Osteocyte (in vitro differentiated cells): ENCODE measurements at regions not wholly inside any gene's neighbourhood (a gene's known extent, or its start where the extent isn't known, plus 50 kb on each side); places are given as distances from the start of the nearest gene placed in this dataset.
A peak's percentile ranks its signal among the peaks of the same experiment; 100 is the strongest.

ENCODE experiments used
- DNase-seq: peaks from one replicate; pipeline ENCODE4 v3.0.0; 2021; ENCODE audit warnings: mixed read lengths; ENCODE audit not compliant: unreplicated experiment; ENCODE audit errors: extremely low spot score
- H3K27ac Mint-ChIP-seq: one replicate; pipeline ENCODE4 v1.8.0; 2021; ENCODE audit warnings: mild to moderate bottlenecking, mixed read lengths; ENCODE audit not compliant: unreplicated experiment
- H3K27me3 Mint-ChIP-seq: one replicate; pipeline ENCODE4 v1.8.0; 2021; ENCODE audit warnings: mixed read lengths; ENCODE audit not compliant: unreplicated experiment
- H3K36me3 Mint-ChIP-seq: one replicate; pipeline ENCODE4 v1.8.0; 2021; ENCODE audit warnings: mixed read lengths; ENCODE audit not compliant: unreplicated experiment
- H3K4me1 Mint-ChIP-seq: one replicate; pipeline ENCODE4 v1.8.0; 2021; ENCODE audit warnings: mixed read lengths; ENCODE audit not compliant: unreplicated experiment
- H3K4me3 Mint-ChIP-seq: one replicate; pipeline ENCODE4 v1.8.0; 2021; ENCODE audit warnings: mild to moderate bottlenecking, moderate library complexity, mixed read lengths; ENCODE audit not compliant: unreplicated experiment
- H3K9me3 Mint-ChIP-seq: one replicate; pipeline ENCODE4 v1.8.0; 2021; ENCODE audit warnings: mixed read lengths; ENCODE audit not compliant: unreplicated experiment
- TF ChIP-seq, protein P1 (sequence below): fragments of 200-600 bp; sonication (generic); IDR thresholded peaks from 2 replicates; pipeline ENCODE4 v1.5.0; 2021; ENCODE audit warnings: antibody characterized with exemption, mild to moderate bottlenecking, moderate library complexity

- TF ChIP-seq, protein P1, sequence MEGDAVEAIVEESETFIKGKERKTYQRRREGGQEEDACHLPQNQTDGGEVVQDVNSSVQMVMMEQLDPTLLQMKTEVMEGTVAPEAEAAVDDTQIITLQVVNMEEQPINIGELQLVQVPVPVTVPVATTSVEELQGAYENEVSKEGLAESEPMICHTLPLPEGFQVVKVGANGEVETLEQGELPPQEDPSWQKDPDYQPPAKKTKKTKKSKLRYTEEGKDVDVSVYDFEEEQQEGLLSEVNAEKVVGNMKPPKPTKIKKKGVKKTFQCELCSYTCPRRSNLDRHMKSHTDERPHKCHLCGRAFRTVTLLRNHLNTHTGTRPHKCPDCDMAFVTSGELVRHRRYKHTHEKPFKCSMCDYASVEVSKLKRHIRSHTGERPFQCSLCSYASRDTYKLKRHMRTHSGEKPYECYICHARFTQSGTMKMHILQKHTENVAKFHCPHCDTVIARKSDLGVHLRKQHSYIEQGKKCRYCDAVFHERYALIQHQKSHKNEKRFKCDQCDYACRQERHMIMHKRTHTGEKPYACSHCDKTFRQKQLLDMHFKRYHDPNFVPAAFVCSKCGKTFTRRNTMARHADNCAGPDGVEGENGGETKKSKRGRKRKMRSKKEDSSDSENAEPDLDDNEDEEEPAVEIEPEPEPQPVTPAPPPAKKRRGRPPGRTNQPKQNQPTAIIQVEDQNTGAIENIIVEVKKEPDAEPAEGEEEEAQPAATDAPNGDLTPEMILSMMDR, result no peak
- Mint-ChIP-seq H3K36me3 (no peaks in the 10 kb centered on the region), H3K4me3 (no peak overlapping the region), H3K27ac (no peak overlapping the region), H3K9me3 (no peaks in the 10 kb centered on the region), H3K4me1 (no peaks in the 10 kb centered on the region), H3K27me3 (peaks cover 36% of the 10 kb centered on the region)
- DNase-seq, result no peak
These were observed 1258.1 kb upstream of the CDH6 start for GRCh38 chr5:29935371-29935770.

GRCh38 chr5:29930316-29930715 lies 1263.2 kb upstream of the CDH6 start:
- Mint-ChIP-seq H3K27me3 (peaks cover 31% of the 10 kb centered on the region), H3K9me3 (no peaks in the 10 kb centered on the region), H3K4me1 (no peaks in the 10 kb centered on the region), H3K4me3 (no peak overlapping the region), H3K36me3 (no peaks in the 10 kb centered on the region), H3K27ac (no peak overlapping the region)
- DNase-seq, result no peak
- TF ChIP-seq, protein P1, result peak; percentile 15

GRCh38 chr5:29924107-29924506 lies 1269.4 kb upstream of the CDH6 start:
- Mint-ChIP-seq H3K27me3 (peaks cover 18% of the 10 kb centered on the region), H3K9me3 (no peaks in the 10 kb centered on the region), H3K27ac (no peak overlapping the region), H3K4me3 (no peak overlapping the region), H3K36me3 (no peaks in the 10 kb centered on the region), H3K4me1 (no peaks in the 10 kb centered on the region)
- TF ChIP-seq, protein P1, result no peak
- DNase-seq, result no peak

DNA sequence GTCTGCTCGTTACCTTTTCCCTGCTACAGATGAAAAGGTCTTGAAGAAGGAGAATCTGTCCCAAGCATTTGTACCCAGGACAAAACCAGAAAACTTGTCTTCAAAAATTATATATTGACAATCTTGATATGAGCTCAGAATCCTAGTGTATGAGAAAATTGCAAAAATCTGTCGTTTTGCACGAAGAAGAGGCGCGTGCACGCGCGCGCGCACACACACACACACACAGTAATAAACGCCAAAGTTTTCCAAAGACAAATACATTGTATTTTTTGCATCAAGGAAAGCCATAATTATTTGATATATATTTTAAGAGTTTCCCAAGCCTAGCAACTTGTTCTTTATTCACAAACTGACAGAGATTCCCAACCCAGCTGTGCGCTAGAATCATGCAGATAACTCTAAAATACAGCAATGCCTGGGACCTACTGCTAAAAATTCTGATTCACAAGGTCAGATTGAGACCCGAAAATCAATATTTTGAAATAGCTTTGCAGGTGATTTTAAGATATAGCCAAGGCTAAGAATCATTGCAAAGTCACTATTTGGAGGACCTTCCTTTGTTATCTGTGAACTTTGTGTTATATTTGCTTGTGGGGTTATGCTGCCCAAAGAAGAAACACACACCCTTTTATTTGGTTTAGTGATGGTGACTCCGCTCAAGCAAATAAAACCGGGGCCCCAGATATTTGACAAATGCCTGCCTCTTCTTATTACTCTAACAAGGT lies 1287.7 kb upstream of the CDH6 start:
- H3K36me3 Mint-ChIP-seq, result no peaks in the 10 kb centered on the region
- no peak overlapping the region for H3K4me3 Mint-ChIP-seq
- H3K9me3 Mint-ChIP-seq, result peaks cover 9% of the 10 kb centered on the region
- no peaks in the 10 kb centered on the region for H3K4me1 Mint-ChIP-seq
- TF ChIP-seq, protein P1, result no peak
- peaks cover 51% of the 10 kb centered on the region for H3K27me3 Mint-ChIP-seq
- no peak overlapping the region for H3K27ac Mint-ChIP-seq
- no peak for DNase-seq

DNA sequence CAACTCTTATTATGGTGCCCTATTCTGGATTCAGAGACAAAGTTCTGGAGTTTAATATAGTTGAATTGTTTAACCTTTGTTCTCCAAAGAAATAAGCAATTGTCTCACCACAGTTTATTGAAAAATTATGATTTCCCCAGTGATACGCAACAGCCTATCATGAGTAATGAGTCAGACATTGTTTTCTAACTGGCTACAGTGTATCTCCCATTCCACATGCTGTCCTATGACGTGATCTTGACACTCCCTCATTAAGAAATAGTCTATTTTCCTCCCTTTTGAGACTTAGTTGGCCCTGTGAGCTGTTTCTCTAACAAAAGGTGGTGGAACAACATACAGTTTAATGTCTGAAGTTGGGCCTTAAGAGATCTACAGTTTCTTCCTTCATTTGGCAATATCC lies 1290.6 kb upstream of the CDH6 start:
- Mint-ChIP-seq H3K4me1 (no peaks in the 10 kb centered on the region), H3K27ac (no peak overlapping the region), H3K27me3 (peaks cover 50% of the 10 kb centered on the region), H3K9me3 (no peaks in the 10 kb centered on the region), H3K4me3 (no peak overlapping the region), H3K36me3 (no peaks in the 10 kb centered on the region)
- DNase-seq, result no peak
- TF ChIP-seq, protein P1, result no peak
